ENCODE measurements at regions not wholly inside any gene's neighbourhood (a gene's known extent, or its start where the extent isn't known, plus 50 kb on each side); places are given as distances from the start of the nearest gene placed in this dataset.

DNA sequence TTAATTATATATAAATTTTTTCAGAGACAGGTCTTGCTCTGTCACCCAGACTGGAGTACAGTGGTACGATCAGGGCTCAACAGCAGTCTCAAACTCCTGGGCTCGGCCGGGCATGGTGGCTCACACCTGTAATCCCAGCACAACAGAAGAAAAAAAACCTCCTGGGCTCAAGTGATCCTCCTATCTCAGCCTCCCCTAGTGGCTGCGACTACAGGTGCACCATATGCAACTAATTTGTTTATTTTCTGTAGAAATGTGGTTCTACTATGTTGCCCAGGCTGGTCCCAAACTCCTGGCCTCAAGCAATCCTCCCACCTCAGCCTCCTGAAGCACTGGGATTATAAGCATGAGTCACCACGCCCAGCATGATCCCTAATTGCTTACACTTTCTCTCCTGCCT, 56.1 kb upstream of the SLC35C1 start:
- no peak for TF ChIP-seq ZSCAN30 (CRISPR knock-in tag; IDR thresholded peaks at IDR 0.05)
- TF ChIP-seq PHB2 (IDR thresholded peaks at IDR 0.05; ENCODE audit: partially characterized antibody) = no peak
- TF ChIP-seq EP300 (IDR thresholded peaks at IDR 0.05; ENCODE audit: low read depth in 2 of 2, low read length in 2 of 2) = no peak
- TF ChIP-seq EP300 (CRISPR knock-in tag; IDR thresholded peaks at IDR 0.05; ENCODE audit: borderline replicate concordance) = no peak
- no peak for TF ChIP-seq HDAC2 (CRISPR knock-in tag; IDR thresholded peaks at IDR 0.05)
- TF ChIP-seq, protein P1, sequence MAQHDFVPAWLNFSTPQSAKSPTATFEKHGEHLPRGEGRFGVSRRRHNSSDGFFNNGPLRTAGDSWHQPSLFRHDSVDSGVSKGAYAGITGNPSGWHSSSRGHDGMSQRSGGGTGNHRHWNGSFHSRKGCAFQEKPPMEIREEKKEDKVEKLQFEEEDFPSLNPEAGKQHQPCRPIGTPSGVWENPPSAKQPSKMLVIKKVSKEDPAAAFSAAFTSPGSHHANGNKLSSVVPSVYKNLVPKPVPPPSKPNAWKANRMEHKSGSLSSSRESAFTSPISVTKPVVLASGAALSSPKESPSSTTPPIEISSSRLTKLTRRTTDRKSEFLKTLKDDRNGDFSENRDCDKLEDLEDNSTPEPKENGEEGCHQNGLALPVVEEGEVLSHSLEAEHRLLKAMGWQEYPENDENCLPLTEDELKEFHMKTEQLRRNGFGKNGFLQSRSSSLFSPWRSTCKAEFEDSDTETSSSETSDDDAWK (CRISPR knock-in tag; IDR thresholded peaks at IDR 0.05) = no peak
- TF ChIP-seq PAF1 (CRISPR knock-in tag; IDR thresholded peaks at IDR 0.05) = no peak
- no peak for TF ChIP-seq GABPA (IDR thresholded peaks at IDR 0.05; ENCODE audit: low read depth, low read length)
- no peak for TF ChIP-seq GABPA (CRISPR knock-in tag; IDR thresholded peaks at IDR 0.05; ENCODE audit: low read depth)
- no peak for TF ChIP-seq ZBTB10 (CRISPR knock-in tag; IDR thresholded peaks at IDR 0.05; ENCODE audit: borderline replicate concordance)
- TF ChIP-seq ETV5 (CRISPR knock-in tag; IDR thresholded peaks at IDR 0.05; ENCODE audit: borderline replicate concordance) = no peak
- TF ChIP-seq CBX5 (CRISPR knock-in tag; IDR thresholded peaks at IDR 0.05; ENCODE audit: borderline replicate concordance) = no peak
- TF ChIP-seq EHMT2 (IDR thresholded peaks at IDR 0.05; ENCODE audit: borderline replicate concordance, low read depth, low read length) = no peak
